ENCODE measurements at regions not wholly inside any gene's neighbourhood (a gene's known extent, or its start where the extent isn't known, plus 50 kb on each side); places are given as distances from the start of the nearest gene placed in this dataset.

- in situ Hi-C loops (cut with MboI; ENCODE audit: low pct_unique_long_range_greater_than_20kb, low sequenced_read_pairs): no loop called here
- no peak for DNase-seq
Observed at GRCh38 chr9:121550041-121550440, 50.4 kb upstream of the GGTA1 start.

- in situ Hi-C loops (cut with MboI; ENCODE audit: low pct_unique_long_range_greater_than_20kb, low sequenced_read_pairs): no loop called here
- DNase-seq: peak; percentile 91
Observed at GRCh38 chr9:121550569-121551512, 51.2 kb upstream of the GGTA1 start.

DNA sequence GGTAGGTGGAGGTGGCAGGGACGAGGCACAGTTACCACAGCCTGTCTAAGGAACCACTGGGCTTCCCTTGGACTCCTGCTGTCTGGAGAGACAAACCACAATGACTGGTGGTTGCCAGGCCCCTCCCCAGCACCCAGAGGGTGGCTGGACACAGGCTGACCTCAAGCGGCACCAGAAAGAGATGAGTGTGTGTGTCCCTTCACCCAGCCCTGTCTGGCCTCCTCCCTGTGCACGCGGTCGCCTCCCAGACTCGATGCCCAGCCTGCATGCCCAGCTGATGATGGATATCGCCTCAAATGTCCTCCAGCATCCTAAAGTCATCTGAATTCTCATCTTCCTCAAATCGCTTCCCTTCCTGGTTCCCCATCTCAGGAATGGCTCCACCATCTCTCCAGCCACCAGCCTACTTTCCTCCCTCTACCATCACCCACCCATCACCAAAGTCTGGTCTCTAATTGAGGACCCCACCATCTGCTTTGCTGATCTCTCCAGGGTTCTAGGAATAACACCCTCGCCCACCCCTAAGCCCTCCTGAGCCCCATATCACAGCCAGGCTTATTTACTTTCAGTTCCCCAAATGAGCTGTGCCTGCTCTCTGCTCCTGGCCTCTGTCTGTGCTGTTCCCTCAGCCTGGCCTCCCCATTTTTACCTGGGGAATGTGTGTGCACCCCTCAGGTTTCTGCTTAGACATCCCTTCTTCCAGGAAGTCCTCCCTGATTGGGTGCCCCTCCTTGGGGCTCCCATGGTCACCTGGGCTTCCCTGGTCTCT lies 52.5 kb upstream of the GGTA1 start:
- DNase-seq: no peak
- in situ Hi-C loops (cut with MboI; ENCODE audit: low pct_unique_long_range_greater_than_20kb, low sequenced_read_pairs): no loop called here

GRCh38 chr9:121556082-121556481 lies 56.4 kb upstream of the GGTA1 start:
- DNase-seq: no peak
- in situ Hi-C loops (cut with MboI; ENCODE audit: low pct_unique_long_range_greater_than_20kb, low sequenced_read_pairs): no loop called here

DNA sequence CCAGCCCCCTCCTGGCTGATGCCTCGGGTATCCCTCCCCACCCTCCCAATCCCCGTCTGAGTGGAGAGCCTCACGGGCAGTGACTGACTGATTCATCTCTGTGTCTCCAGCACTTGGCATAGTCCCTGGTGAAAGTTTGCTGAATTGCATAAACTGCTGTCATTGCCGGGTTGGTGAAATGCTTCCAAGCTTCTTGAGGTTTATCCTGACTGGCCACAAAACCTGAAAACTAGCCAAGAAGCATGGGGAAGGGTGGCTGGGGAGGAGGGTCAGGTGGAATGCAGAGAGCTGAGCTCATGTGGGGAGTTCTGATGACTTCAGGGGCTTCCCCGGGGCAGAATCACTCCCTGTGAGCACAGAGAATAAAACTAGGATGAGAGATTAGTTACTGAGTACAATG lies 56.9 kb upstream of the GGTA1 start:
- no peak for DNase-seq
- in situ Hi-C loops (cut with MboI; ENCODE audit: low pct_unique_long_range_greater_than_20kb, low sequenced_read_pairs): no loop called here

GRCh38 chr9:121557581-121558447 lies 58.2 kb upstream of the GGTA1 start:
- in situ Hi-C loops (cut with MboI; ENCODE audit: low pct_unique_long_range_greater_than_20kb, low sequenced_read_pairs): no loop called here
- peak; percentile 97 for DNase-seq

DNA sequence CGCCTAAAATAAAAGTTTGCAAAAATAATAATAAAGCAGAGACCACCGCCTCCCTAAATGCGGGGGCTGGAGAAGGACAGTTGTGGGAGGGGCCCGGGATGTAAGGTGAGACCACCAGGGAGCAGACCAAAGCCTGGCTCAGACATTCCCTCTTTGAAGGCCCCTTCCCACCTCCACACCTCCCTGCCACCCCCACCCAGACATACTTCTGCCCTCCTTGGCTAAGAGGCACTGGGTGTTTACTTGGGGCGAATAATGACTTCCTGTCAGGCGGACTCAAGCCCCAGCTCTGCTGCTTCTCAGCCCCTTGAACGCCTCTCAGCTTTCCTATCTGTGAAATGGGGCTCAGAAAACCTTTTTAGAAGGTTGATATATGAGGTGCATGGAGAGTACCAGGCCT lies 58.8 kb upstream of the GGTA1 start:
- in situ Hi-C loops (cut with MboI; ENCODE audit: low pct_unique_long_range_greater_than_20kb, low sequenced_read_pairs): no loop called here
- no peak for DNase-seq

DNA sequence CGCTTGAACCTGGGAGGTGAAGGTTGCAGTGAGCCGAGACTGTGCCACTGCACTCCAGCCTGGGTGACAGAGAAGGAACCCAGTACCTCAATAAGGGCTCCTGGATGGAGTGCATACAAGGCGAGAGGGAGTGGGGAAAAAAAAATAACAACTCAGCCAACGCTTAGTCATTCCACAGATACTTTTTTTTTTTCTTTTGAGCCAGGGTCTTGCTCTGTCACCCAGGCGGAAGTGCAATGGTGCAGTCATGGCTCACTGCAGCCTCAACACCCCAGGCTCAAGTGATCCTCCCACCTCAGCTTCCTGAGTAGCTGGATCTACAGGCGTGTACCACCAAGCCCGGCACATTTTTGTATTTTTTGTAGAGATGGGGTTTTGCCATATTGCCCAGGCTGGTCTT lies 59.5 kb upstream of the GGTA1 start:
- DNase-seq: peak; percentile 90
- in situ Hi-C loops (cut with MboI; ENCODE audit: low pct_unique_long_range_greater_than_20kb, low sequenced_read_pairs): no loop called here

DNA sequence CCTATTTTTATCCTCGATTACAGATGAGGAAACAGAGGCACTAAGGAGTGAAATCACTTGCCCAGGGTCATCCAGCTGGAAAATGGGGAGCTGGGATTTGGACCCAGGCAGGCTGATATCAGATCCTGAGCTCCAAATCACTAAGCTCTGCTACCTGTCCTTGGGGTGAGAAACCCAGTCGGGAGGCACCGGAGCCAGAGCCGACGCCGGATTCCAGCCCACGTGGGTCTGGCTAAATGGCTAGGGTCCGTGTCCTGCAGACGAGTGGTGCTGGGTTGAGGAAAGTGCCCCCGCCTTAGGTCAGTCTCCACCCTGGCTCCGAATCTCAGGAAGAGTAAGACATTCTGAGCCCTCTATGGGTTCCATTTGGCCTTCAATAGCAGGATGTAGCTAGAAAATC lies 61.3 kb upstream of the GGTA1 start:
- no peak for DNase-seq
- in situ Hi-C loops (cut with MboI; ENCODE audit: low pct_unique_long_range_greater_than_20kb, low sequenced_read_pairs): no loop called here

- in situ Hi-C loops (cut with MboI; ENCODE audit: low pct_unique_long_range_greater_than_20kb, low sequenced_read_pairs): no loop called here
- DNase-seq: no peak
Observed at GRCh38 chr9:121561385-121562222, 62.0 kb upstream of the GGTA1 start.

DNA sequence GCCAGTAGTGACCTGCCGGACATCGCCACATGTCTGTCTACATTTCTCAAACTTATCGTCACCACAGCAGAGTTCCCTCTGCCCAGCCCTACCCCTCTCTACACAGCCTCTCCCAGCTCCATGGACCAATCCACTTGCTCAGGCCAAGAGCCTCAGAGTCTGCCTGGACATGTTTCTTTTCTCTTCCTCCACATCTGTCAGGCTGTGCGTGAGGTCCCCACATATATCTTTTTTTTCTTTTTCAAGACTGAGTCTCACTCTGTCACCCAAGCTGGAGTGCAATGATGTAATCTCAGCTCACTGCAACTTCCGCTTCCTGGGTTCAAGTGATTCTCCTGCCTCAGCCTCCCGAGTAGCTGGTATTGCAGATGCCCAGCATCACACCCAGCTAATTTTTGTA lies 62.7 kb upstream of the GGTA1 start:
- DNase-seq: peak; percentile 82
- in situ Hi-C loops (cut with MboI; ENCODE audit: low pct_unique_long_range_greater_than_20kb, low sequenced_read_pairs): no loop called here

GRCh38 chr9:121563425-121563824 lies 63.8 kb upstream of the GGTA1 start:
- in situ Hi-C loops (cut with MboI; ENCODE audit: low pct_unique_long_range_greater_than_20kb, low sequenced_read_pairs): no loop called here
- no peak for DNase-seq

GRCh38 chr9:121563881-121564460 lies 64.3 kb upstream of the GGTA1 start:
- in situ Hi-C loops (cut with MboI; ENCODE audit: low pct_unique_long_range_greater_than_20kb, low sequenced_read_pairs): no loop called here
- DNase-seq: no peak

DNA sequence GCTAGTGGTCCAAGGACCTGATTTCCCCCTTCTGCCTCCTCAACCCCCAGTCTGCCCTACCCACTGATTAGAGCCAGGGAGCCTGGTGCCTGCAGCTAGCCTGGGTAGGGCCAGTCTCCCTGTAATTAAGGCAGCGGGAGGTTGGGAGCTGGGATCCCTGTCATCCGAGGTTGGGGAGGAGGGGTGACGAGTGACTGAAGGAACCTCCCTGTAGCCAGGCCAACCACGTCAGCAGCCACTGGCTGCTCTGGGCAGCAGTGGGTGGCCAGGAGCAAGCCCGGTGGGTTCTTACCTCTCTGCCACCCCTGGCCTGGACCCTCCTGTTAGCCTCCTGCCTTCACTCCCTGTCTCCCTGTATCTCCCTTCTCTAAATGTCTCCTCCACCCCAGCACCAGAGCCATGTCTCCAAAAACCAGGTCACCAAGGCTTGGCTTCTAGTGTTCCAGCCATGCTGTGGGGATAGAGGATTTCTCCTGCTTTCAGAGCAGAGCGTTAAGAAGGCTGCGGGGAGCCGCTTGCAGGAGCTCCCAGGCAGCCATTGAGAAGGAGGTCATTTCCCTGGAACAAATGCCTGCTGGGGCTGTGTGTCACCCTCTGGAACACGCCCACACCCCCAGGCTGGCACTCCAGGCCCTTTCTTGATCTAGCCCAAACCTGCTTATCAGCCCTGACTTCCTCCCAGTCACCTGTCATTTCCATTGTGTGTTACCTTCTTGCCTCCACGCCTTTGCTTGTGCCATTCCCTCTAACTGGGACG lies 65.0 kb upstream of the GGTA1 start:
- DNase-seq: no peak
- in situ Hi-C loops (cut with MboI; ENCODE audit: low pct_unique_long_range_greater_than_20kb, low sequenced_read_pairs): no loop called here

DNA sequence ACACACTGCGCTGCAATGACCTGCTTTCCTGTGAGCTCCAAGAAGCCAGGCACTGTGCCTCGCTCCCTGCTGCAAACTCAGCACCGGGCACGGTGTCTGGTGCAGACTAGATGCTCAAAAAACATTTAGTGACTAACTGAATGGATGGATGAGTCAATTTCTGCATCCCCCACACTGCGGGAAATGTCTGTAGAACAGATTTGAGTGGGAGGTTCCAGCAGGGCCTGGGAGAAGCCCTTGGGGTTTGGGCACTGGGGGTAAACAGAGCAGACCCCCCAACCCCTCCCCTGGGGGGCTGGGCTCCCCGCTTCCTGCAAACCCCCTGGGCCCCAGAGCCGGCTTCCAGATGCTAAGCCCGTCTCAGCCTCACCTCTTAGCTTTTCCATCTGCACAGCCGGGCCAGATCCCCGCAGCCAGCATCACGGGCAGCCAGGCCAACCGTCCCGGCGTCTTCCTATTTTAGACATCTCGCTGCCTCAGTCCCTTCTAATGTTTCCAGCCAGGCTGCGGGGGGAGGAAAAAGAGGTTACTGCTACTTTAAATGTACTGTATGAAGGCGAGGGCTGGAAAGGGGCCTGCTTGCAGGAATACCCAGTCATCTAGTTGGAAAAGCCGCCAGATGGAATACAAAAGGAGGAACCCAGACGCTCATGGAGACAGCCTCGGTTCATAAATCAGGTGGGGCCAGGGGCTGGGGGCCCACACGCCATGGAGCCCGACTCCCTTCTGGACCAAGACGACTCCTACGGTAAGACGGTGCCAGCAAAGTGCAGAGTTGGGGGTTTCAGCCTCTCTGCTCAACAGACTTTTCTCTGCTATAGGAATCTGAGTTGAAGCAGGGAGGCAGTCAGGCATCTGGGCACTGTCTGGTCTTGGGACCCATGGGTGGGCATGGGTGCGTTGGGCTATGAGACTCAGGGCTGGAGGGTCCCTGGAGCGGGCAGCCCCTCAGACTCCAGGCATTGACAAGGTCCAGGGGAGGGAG lies 67.1 kb upstream of the GGTA1 start:
- DNase-seq: no peak
- in situ Hi-C loops (cut with MboI; ENCODE audit: low pct_unique_long_range_greater_than_20kb, low sequenced_read_pairs): no loop called here

DNA sequence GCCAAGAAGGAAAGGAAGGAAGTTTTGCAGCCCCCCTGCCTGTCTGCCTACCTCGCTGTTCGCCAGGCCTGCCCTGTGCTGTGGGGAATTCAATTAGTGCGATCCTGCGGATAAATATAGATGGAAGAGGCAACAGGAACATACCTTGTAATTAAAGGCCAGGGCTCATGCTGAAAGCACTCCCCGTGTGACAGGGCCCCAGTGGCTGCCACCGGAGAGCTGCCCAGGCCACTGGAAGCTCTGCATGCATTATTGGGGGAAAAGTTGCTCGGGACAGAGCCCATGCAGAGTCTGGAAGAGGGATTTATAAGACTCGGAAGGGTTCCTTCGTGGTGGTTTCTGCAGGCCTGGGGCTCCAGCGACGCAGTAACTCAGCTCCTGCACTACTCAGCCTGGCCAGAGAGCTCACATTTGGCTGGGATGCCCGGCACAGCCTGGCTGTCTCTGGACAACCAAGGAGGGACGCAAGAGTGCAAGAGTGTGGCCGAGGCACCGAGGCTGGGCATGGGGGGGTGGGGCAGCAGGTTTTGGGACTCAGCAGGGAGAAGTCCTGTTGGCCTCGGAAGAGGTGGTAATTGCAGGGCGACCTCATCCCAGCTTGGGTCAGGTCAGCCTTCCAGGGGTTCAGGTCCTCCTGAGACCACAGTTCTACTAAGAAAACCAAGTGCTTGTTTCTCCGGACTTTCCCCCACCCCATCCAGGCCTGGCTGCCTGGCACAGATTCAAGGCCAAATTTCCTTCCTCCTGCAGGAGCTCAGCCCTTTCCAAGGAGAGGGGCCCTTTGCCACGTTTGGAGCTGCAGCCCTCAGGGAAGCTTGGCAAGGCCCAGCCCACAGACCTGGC lies 68.1 kb upstream of the GGTA1 start:
- in situ Hi-C loops (cut with MboI; ENCODE audit: low pct_unique_long_range_greater_than_20kb, low sequenced_read_pairs): no loop called here
- DNase-seq: no peak

Data from KBM-7 (cell line).